ENCODE measurements at regions not wholly inside any gene's neighbourhood (a gene's known extent, or its start where the extent isn't known, plus 50 kb on each side); places are given as distances from the start of the nearest gene placed in this dataset.

- no peak for TF ChIP-seq CTCF (IDR thresholded peaks at IDR 0.05)
Measured at GRCh38 chr6:87807475-87807874, 105.4 kb upstream of the AKIRIN2 start.

- no peak for TF ChIP-seq CTCF (IDR thresholded peaks at IDR 0.05)
Measured at GRCh38 chr6:87806635-87807034, 104.6 kb upstream of the AKIRIN2 start.

GRCh38 chr6:87806099-87806498 lies 104.1 kb upstream of the AKIRIN2 start:
- TF ChIP-seq CTCF (IDR thresholded peaks at IDR 0.05) = no peak

- no peak for TF ChIP-seq CTCF (IDR thresholded peaks at IDR 0.05)
Measured at GRCh38 chr6:87803791-87804190, 101.8 kb upstream of the AKIRIN2 start.

- no peak for TF ChIP-seq CTCF (IDR thresholded peaks at IDR 0.05)
Measured at GRCh38 chr6:87799651-87800050, 97.6 kb upstream of the AKIRIN2 start.

GRCh38 chr6:87798393-87799278 lies 96.6 kb upstream of the AKIRIN2 start:
- no peak for TF ChIP-seq CTCF (IDR thresholded peaks at IDR 0.05)

- no peak for TF ChIP-seq CTCF (IDR thresholded peaks at IDR 0.05)
Measured at GRCh38 chr6:87794922-87795885, 93.2 kb upstream of the AKIRIN2 start.

All from LNCAP (cell line).